ENCODE measurements at regions not wholly inside any gene's neighbourhood (a gene's known extent, or its start where the extent isn't known, plus 50 kb on each side); places are given as distances from the start of the nearest gene placed in this dataset.

DNA sequence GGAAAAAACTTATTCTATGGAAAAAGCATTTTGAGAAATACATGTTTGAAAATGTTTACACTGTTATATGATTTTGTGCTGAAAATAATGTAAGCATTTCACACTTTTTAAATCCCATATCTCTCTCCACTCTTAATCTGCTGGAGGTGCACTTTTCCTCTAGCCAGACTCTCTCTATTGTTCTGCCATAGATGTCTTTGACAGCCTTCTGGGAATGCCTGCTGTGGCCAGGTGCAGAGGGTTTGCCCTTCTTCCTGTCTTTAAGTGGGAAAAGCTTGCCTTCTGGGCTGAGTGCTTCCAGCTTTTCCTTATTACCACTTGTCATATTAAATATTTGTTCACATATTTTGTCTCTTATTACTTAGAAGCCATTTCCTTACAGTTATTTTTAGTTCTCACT is 60.1 kb upstream of the PPM1H start:
- DNase-seq (ENCODE audit: low spot score), result no peak

DNA sequence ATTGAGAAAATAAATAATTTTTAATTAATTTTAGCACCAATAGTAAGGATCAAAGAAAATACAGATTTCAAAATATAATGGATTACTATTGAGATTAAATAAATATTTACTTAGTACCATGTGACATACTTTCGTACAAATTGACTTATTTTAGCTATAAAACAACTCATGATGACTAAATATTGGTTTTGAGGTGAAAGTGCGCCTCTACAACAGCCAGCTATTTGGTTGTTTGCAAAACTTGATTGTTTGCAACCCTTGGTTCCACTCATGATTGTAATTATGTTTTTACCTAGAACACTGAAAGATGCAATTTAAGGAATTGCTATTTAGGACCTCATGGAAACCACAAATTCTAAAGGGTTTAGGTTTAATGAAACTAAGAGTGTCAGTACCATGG is 51.9 kb upstream of the PPM1H start:
- no peak for DNase-seq (ENCODE audit: low spot score)
